NT2/D1 (cell line): ENCODE measurements at regions not wholly inside any gene's neighbourhood (a gene's known extent, or its start where the extent isn't known, plus 50 kb on each side); places are given as distances from the start of the nearest gene placed in this dataset.

Experiments used
- SUZ12 ChIP-seq: IDR thresholded peaks from 2 replicates; pipeline ENCODE4 v1.6.1; 2011; ENCODE audit not compliant: insufficient read length, insufficient read depth; ENCODE audit errors: extremely low read depth
- YY1 ChIP-seq: IDR thresholded peaks from 2 replicates; pipeline ENCODE4 v1.6.1; 2011; ENCODE audit not compliant: insufficient read length, insufficient read depth

GRCh38 chr2:201953880-201954279 lies 79.8 kb upstream of the FZD7 start:
- TF ChIP-seq SUZ12 (no peak), YY1 (no peak)
